Gastrocnemius medialis (tissue), 4 donors: ENCODE measurements at regions not wholly inside any gene's neighbourhood (a gene's known extent, or its start where the extent isn't known, plus 50 kb on each side); places are given as distances from the start of the nearest gene placed in this dataset.

Experiments used
- ATAC-seq, 2 donors: fragments of 150-250 bp; one replicate each; pipeline ENCODE4 v1.9.1; 2016
- DNase-seq, 2 donors: peaks; one replicate each; pipeline ENCODE4 v3.0.0-alpha.2; 2019
- H3K27ac ChIP-seq, 4 donors: fragments of 200-600 bp; sonication (generic); 1 replicate in 1 of 4; 2 replicates in 3 of 4; pipeline ENCODE4 v1.5.1; 2016 to 2018; ENCODE audit warnings: mild to moderate bottlenecking in 2 of 4, moderate library complexity in 1 of 4
- H3K27me3 ChIP-seq, 3 donors: fragments of 200-600 bp; sonication (generic) in 2 of 3; 1 replicate in 1 of 3; 2 replicates in 2 of 3; pipeline versions ENCODE4 v1.5.1 to v1.6.0; 2016 to 2019; ENCODE audit warnings: mild to moderate bottlenecking in 1 of 3, moderate library complexity in 1 of 3
- H3K36me3 ChIP-seq, 2 donors: fragments of 200-600 bp; sonication (generic) in 1 of 2; one replicate each; pipeline ENCODE4 v1.5.1; 2017 to 2018
- H3K4me1 ChIP-seq, 2 donors: fragments of 200-600 bp; sonication (generic) in 1 of 2; one replicate each; pipeline ENCODE4 v1.5.1; 2016 to 2017; ENCODE audit warnings: mild to moderate bottlenecking in 2 of 2
- H3K4me3 ChIP-seq, 4 donors: fragments of 200-600 bp; sonication (generic) in 3 of 4; 1 replicate in 1 of 4; 2 replicates in 3 of 4; pipeline ENCODE4 v1.5.1; 2016 to 2019; ENCODE audit warnings: mild to moderate bottlenecking in 2 of 4
- H3K9me3 ChIP-seq, 3 donors: fragments of 200-600 bp; sonication (generic) in 2 of 3; 1 replicate in 1 of 3; 2 replicates in 2 of 3; pipeline ENCODE4 v1.5.1; 2016 to 2019
- CTCF ChIP-seq, 5 experiments: fragments of 450-650 bp in 3 of 5; fragments of 200-600 bp in 2 of 5; sonication (generic) in 2 of 5; IDR thresholded peaks in 4 of 5; conservative IDR thresholded peaks in 1 of 5; 1 replicate in 4 of 5; 2 replicates in 1 of 5; pipeline ENCODE4 v1.5.1; 2016 to 2019; ENCODE audit warnings: antibody characterized with exemption in 5 of 5, mild to moderate bottlenecking in 3 of 5, moderate library complexity in 3 of 5
- POLR2A ChIP-seq, 2 donors: fragments of 450-650 bp; IDR thresholded peaks; one replicate each; pipeline ENCODE4 v1.6.1; 2017; ENCODE audit warnings: antibody characterized with exemption in 2 of 2, mild to moderate bottlenecking in 2 of 2, moderate library complexity in 2 of 2
- in situ Hi-C, 4 donors: fragments of 200-750 bp; cut with MboI; loops; one replicate each; pipeline versions ENCODE4 v1.15.0 to v1.8.0; 2017; ENCODE audit warnings: low sequenced_read_pairs in 4 of 4
- intact Hi-C: fragments of 100-400 bp; cut with DNase I; formaldehyde crosslinking; loops from one replicate; pipeline ENCODE4 v1.15.1; 2023; ENCODE audit warnings: low total_unique reads

GRCh38 chr2:17181051-17181752 lies 337.0 kb downstream of the RAD51AP2 start:
- no peaks in the 10 kb centered on the region for H3K27me3 ChIP-seq
- in situ Hi-C loops (no loop called here), intact Hi-C loops (no loop called here)
- no peak overlapping the region for H3K27ac ChIP-seq
- ATAC-seq (no peak), DNase-seq (no peak)
- H3K9me3 ChIP-seq, result no peaks in the 10 kb centered on the region
- H3K4me3 ChIP-seq, result no peak overlapping the region
- TF ChIP-seq CTCF (IDR thresholded peaks at IDR 0.05 in 4 of 5, conservative IDR thresholded peaks at IDR 0.05 in 1 of 5), result no peak
- no peaks in the 10 kb centered on the region for H3K4me1 ChIP-seq
- no peaks in the 10 kb centered on the region for H3K36me3 ChIP-seq

GRCh38 chr2:17179145-17179808 lies 339.0 kb downstream of the RAD51AP2 start:
- Histone ChIP-seq H3K9me3 (no peaks in the 10 kb centered on the region), H3K27ac (no peak overlapping the region), H3K4me3 (no peak overlapping the region), H3K4me1 (no peaks in the 10 kb centered on the region), H3K27me3 (no peaks in the 10 kb centered on the region), H3K36me3 (no peaks in the 10 kb centered on the region)
- in situ Hi-C loops, result no loop called here
- no peak for ATAC-seq
- DNase-seq, result no peak
- no peak for TF ChIP-seq CTCF (IDR thresholded peaks at IDR 0.05 in 4 of 5, conservative IDR thresholded peaks at IDR 0.05 in 1 of 5)
- no peak for TF ChIP-seq POLR2A (IDR thresholded peaks at IDR 0.05)
- intact Hi-C loops, result no loop called here

GRCh38 chr2:17177088-17177487 lies 341.2 kb downstream of the RAD51AP2 start:
- Histone ChIP-seq H3K27ac (no peak overlapping the region), H3K36me3 (no peaks in the 10 kb centered on the region), H3K27me3 (no peaks in the 10 kb centered on the region), H3K9me3 (no peaks in the 10 kb centered on the region), H3K4me1 (no peaks in the 10 kb centered on the region), H3K4me3 (no peak overlapping the region)
- in situ Hi-C loops, result no loop called here
- intact Hi-C loops, result no loop called here
- DNase-seq (no peak), ATAC-seq (no peak)
- TF ChIP-seq POLR2A (IDR thresholded peaks at IDR 0.05) (no peak), CTCF (IDR thresholded peaks at IDR 0.05 in 4 of 5, conservative IDR thresholded peaks at IDR 0.05 in 1 of 5) (no peak)

- DNase-seq, result no peak
- in situ Hi-C loops (no loop called here), intact Hi-C loops (no loop called here)
Measured at GRCh38 chr2:17171446-17172049, 346.7 kb downstream of the RAD51AP2 start.

More at GRCh38 chr2:17171446-17172049, 346.7 kb downstream of the RAD51AP2 start:
- no peaks in the 10 kb centered on the region for H3K27me3 ChIP-seq
- TF ChIP-seq POLR2A (IDR thresholded peaks at IDR 0.05), result no peak
- no peak for TF ChIP-seq CTCF (IDR thresholded peaks at IDR 0.05 in 4 of 5, conservative IDR thresholded peaks at IDR 0.05 in 1 of 5)
- H3K4me3 ChIP-seq, result no peak overlapping the region
- no peaks in the 10 kb centered on the region for H3K36me3 ChIP-seq
- no peak overlapping the region for H3K27ac ChIP-seq
- ATAC-seq, result no peak
- H3K9me3 ChIP-seq, result no peaks in the 10 kb centered on the region
- H3K4me1 ChIP-seq, result no peaks in the 10 kb centered on the region
